Heart left ventricle (tissue), 13 donors: ENCODE measurements at regions not wholly inside any gene's neighbourhood (a gene's known extent, or its start where the extent isn't known, plus 50 kb on each side); places are given as distances from the start of the nearest gene placed in this dataset.

Experiments used
- POLR2A ChIP-seq, 2 donors: fragments of 450-650 bp; IDR thresholded peaks; one replicate each; pipeline ENCODE4 v1.6.1; 2017; ENCODE audit warnings: antibody characterized with exemption in 2 of 2, mild to moderate bottlenecking in 2 of 2, moderate library complexity in 2 of 2
- TF ChIP-seq, protein P1 (sequence below), 12 donors: fragments of 200-600 bp; sonication (generic) in 4 of 12; IDR thresholded peaks; one replicate each; pipeline versions ENCODE4 v1.5.0 to v1.8.0; 2018 to 2022; ENCODE audit warnings: antibody characterized with exemption in 12 of 12, mild to moderate bottlenecking in 5 of 12
- donor health status: ischemic (EF 13 %, LVEDD 7.1; RV severe dilation, severe dysfunction).
- donor health status: DM: no; HTN: yes; CAD: no.
- donor health status: DM: no; HTN: no; CAD: no.
- donor health status: ischemic (EF 25% LVEDD 6.9; RV normal size, moderate dysfunction).
- donor health status: ischemic (EF 25% LVEDD 5.7; RV mildly dilated, moderate dysfunction).
- donor health status: ischemic (EF 35%, LVEDD 5.7; RV mildly dilated, moderate dysfunction).
- donor health status: nonischemic (EF 11% LVEDD 7.7; RV severe dilation, severe dysfunction).
- donor health status: DM: yes; HTN: yes; CAD: no.
- donor health status: PGD.
- donor health status: ischemic (EF 29% LVEDD 5.4; RV normal size, mild dysfunction).
- donor health status: nonischemic (EF 23%, LVEDD 6.1; RV moderate dilation, normal function).

DNA sequence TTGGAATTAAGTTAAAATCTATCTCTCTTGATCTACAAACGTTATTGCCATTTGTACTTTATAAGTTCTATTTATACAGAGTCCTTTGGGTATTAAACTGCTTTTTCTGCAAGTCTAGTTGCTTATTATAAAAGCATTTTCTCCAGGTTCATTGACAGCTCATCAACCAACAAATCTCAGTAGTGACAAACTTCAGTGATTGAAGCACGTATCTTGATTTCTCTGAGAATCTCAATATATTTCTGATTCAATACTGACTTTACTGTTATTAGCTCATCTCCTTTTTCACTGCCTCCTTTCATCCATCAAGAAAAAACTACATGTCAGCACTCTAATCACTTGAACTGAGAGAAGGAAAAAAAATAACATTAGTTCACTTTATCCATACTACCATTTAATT lies 630.2 kb downstream of the ARAP2 start:
- TF ChIP-seq, protein P1, sequence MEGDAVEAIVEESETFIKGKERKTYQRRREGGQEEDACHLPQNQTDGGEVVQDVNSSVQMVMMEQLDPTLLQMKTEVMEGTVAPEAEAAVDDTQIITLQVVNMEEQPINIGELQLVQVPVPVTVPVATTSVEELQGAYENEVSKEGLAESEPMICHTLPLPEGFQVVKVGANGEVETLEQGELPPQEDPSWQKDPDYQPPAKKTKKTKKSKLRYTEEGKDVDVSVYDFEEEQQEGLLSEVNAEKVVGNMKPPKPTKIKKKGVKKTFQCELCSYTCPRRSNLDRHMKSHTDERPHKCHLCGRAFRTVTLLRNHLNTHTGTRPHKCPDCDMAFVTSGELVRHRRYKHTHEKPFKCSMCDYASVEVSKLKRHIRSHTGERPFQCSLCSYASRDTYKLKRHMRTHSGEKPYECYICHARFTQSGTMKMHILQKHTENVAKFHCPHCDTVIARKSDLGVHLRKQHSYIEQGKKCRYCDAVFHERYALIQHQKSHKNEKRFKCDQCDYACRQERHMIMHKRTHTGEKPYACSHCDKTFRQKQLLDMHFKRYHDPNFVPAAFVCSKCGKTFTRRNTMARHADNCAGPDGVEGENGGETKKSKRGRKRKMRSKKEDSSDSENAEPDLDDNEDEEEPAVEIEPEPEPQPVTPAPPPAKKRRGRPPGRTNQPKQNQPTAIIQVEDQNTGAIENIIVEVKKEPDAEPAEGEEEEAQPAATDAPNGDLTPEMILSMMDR (IDR thresholded peaks at IDR 0.05): no peak
- no peak for TF ChIP-seq POLR2A (IDR thresholded peaks at IDR 0.05)
